ENCODE measurements at regions not wholly inside any gene's neighbourhood (a gene's known extent, or its start where the extent isn't known, plus 50 kb on each side); places are given as distances from the start of the nearest gene placed in this dataset.
"Not testable (repeated sequence)": the region's sequence is repeated elsewhere in the genome, so short reads cannot be mapped to it uniquely, and the experiment has no call there.

- TF ChIP-seq CTCF (IDR thresholded peaks at IDR 0.05) (no peak), ZFX (IDR thresholded peaks at IDR 0.05; ENCODE audit: borderline replicate concordance) (no peak)
- no peak overlapping the region for H3K27ac ChIP-seq
Observed at GRCh38 chr5:167294882-167295680, 996.4 kb upstream of the WWC1 start.

GRCh38 chr5:167295681-167296005 is 995.8 kb upstream of the WWC1 start:
- no peak overlapping the region for H3K27ac ChIP-seq
- TF ChIP-seq CTCF (IDR thresholded peaks at IDR 0.05) = no peak
- TF ChIP-seq ZFX (IDR thresholded peaks at IDR 0.05; ENCODE audit: borderline replicate concordance) = no peak

- TF ChIP-seq ZFX (IDR thresholded peaks at IDR 0.05; ENCODE audit: borderline replicate concordance) (no peak), CTCF (IDR thresholded peaks at IDR 0.05) (no peak)
- H3K27ac ChIP-seq = no peak overlapping the region
Observed at GRCh38 chr5:167296066-167296465, 995.4 kb upstream of the WWC1 start.

- no peak overlapping the region for H3K27ac ChIP-seq
- TF ChIP-seq ZFX (IDR thresholded peaks at IDR 0.05; ENCODE audit: borderline replicate concordance) (no peak), CTCF (IDR thresholded peaks at IDR 0.05) (no peak)
Observed at GRCh38 chr5:167296661-167297060, 994.8 kb upstream of the WWC1 start.

- not testable (repeated sequence) for H3K27ac ChIP-seq
Observed at GRCh38 chr5:167299861-167300260, 991.6 kb upstream of the WWC1 start.

- no peak overlapping the region for H3K27ac ChIP-seq
- TF ChIP-seq ZFX (IDR thresholded peaks at IDR 0.05; ENCODE audit: borderline replicate concordance) (no peak), CTCF (IDR thresholded peaks at IDR 0.05) (no peak)
Observed at GRCh38 chr5:167303582-167303981, 987.9 kb upstream of the WWC1 start.

- no peak overlapping the region for H3K27ac ChIP-seq
- TF ChIP-seq ZFX (IDR thresholded peaks at IDR 0.05; ENCODE audit: borderline replicate concordance) (no peak), CTCF (IDR thresholded peaks at IDR 0.05) (no peak)
Observed at GRCh38 chr5:167304834-167305469, 986.5 kb upstream of the WWC1 start.
